Forelimb muscle (tissue), 1 donor: ENCODE measurements at regions not wholly inside any gene's neighbourhood (a gene's known extent, or its start where the extent isn't known, plus 50 kb on each side); places are given as distances from the start of the nearest gene placed in this dataset.
"Not testable (repeated sequence)": the region's sequence is repeated elsewhere in the genome, so short reads cannot be mapped to it uniquely, and the experiment has no call there.

Experiments used
- DNase-seq: peaks from one replicate; pipeline ENCODE4 v3.0.0-alpha.2; 2013; ENCODE audit warnings: low read depth

- no peak for DNase-seq
These were observed 220.3 kb upstream of the AGTR1 start for GRCh38 chr3:148477375-148477774.

DNA sequence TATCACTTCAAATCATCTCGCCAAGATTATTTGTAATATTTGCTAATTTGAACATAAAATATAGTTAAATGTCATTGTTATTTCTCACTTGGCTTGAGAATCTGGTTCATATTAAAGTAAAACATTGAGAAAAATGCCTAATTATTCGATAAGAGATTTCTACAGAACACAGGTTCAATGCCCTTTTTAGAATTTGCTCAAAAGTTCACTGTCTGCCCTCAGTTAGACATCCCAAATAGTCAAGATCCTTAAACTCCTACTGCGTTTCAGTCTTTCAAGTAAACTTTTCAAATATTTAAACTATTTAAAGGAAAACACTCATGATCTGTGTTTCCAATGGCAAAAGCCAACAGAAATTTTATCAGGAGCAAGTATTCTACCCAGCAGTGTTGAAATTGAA, 204.1 kb upstream of the AGTR1 start:
- DNase-seq: no peak

DNA sequence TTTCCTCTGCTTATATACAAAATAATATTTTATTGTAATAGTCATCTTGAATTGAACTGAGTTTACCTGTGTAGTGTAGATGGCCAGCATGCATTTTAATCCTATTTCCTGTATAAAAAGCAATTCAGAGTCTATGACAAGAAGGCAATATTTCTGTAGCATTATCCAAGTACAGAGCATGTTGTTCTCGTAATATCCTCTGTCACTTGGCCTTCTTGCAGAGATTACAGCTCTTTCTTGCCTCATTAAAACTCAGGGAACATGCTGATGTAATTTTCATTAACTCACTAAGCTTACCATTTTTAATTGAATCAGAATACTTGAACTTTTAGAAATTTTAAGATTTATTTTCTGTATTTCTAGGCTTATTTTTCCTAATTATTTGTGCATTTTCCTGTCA, 203.3 kb upstream of the AGTR1 start:
- DNase-seq: no peak

GRCh38 chr3:148500881-148501280, 196.8 kb upstream of the AGTR1 start:
- DNase-seq: no peak

GRCh38 chr3:148510116-148510515, 187.6 kb upstream of the AGTR1 start:
- DNase-seq: peak; percentile 60

- DNase-seq: peak; percentile 32
These were observed 187.1 kb upstream of the AGTR1 start for GRCh38 chr3:148510561-148510960.

DNA sequence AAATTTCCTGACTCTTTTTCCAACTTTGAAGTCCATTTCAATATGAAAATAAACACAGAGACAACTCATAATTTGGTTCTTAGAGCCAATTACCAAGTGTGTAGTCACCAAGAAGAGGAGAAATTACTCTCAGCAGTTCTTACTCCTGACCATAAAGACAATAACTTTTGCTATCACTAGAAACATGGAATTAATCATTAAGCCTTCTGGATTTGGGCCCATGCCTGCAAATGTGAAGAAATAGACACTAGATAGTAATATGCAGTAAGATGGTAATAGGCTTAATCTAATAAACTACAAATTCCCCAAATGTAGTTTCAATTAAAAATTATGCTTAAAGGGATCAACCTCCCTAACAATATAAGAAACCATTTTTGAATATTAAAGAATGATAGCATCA, 185.1 kb upstream of the AGTR1 start:
- DNase-seq: no peak

- no peak for DNase-seq
These were observed 184.6 kb upstream of the AGTR1 start for GRCh38 chr3:148513096-148513543.

- no peak for DNase-seq
These were observed 179.2 kb upstream of the AGTR1 start for GRCh38 chr3:148518520-148518919.

DNA sequence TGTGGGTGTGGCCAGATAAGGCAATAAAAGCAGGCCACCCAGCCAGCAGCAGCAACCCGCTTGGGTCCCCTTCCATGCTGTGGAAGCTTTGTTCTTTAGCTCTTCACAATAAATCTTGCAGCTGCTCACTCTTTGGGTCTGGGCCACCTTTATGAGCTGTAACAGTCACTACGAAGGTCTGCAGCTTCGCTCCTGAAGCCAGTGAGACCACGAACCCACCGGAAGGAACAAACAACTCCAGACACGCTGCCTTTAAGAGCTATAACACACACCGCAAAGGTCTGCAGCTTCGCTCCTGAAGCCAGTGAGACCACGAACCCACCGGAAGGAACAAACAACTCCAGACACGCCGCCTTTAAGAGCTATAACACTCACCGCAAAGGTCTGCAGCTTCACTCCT, 172.1 kb upstream of the AGTR1 start:
- not testable (repeated sequence) for DNase-seq

- DNase-seq: no peak
These were observed 169.7 kb upstream of the AGTR1 start for GRCh38 chr3:148528024-148528423.

GRCh38 chr3:148531836-148532235, 165.9 kb upstream of the AGTR1 start:
- DNase-seq: no peak

- DNase-seq: no peak
These were observed 165.4 kb upstream of the AGTR1 start for GRCh38 chr3:148532326-148532725.

GRCh38 chr3:148532774-148533173, 164.9 kb upstream of the AGTR1 start:
- DNase-seq: no peak

GRCh38 chr3:148534089-148534988, 163.4 kb upstream of the AGTR1 start:
- no peak for DNase-seq

DNA sequence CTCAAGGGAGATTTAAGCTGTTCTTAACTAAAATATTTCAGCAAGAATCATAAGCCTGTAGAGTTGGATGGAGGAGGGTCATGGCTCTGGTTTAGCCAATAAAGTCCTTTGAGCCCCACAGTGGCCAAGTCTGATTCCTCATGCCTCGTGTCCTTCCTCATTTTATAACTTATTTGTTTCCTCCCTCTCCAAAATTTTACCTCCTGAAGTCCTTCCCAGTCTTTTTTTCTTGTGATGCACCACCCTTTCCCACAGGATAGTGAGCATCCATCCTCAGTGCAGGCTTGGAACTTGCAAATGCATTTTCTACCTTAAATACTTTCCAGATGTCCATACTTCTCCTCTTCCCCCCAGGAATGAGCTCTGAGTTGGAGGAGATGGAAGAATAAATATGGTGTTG, 162.7 kb upstream of the AGTR1 start:
- peak; percentile 62 for DNase-seq

DNA sequence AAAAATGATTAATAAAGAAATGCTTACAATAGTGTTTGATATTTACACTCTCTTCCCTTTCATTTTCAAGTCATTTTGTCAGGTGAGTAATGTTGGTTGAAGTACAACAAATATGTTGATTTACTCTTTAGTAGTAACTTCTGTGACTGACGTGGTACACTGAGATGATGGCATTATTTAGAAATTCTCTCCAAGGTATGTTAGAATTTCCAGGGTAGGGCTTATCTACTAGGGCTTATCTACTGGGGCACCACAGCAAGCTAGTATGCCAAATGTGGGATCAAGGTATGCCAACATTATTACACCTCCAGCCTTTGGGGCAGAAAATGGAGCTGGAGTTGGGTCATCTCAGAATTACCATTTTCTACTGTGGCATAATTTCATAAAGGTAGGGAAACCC, 157.4 kb upstream of the AGTR1 start:
- no peak for DNase-seq

- DNase-seq: no peak
These were observed 156.9 kb upstream of the AGTR1 start for GRCh38 chr3:148540851-148541250.

- no peak for DNase-seq
These were observed 150.7 kb upstream of the AGTR1 start for GRCh38 chr3:148546959-148547358.

GRCh38 chr3:148551767-148552260, 145.9 kb upstream of the AGTR1 start:
- DNase-seq: no peak

GRCh38 chr3:148554367-148554766, 143.3 kb upstream of the AGTR1 start:
- DNase-seq: no peak

DNA sequence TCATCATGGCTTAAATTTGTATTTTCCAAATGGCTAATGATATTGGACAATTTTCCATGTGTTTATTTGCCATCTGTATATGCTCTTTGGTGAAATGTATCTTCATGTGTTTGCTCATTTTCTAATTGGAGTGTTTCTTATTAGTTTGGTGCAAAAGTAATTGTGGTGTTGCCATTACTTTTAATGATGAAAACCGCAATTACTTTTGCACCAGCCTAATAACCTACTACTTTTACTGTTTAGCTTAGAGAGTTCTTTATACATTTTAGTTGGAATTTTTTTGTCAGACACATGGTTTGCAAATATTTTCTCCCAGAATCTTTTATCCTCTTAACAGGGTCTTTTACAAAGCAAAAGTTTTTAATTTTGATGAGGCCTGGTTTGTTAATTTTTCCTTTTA, 141.0 kb upstream of the AGTR1 start:
- DNase-seq: no peak

DNA sequence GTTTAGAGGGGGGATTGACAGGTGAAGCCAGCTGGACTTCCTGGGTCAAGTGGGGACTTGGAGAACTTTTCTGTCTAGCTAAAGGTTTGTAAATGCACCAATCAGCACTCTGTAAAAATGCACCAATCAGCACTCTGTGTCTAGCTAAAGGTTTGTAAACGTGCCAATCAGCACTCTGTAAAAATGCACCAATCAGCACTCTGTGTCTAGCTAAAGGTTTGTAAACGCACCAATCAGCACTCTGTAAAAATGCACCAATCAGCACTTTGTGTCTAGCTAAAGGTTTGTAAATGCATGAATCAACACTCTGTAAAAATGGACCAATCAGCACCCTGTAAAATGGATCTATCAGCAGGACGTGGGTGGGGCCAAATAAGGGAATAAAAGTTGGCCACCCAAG, 120.1 kb upstream of the AGTR1 start:
- DNase-seq: not testable (repeated sequence)

DNA sequence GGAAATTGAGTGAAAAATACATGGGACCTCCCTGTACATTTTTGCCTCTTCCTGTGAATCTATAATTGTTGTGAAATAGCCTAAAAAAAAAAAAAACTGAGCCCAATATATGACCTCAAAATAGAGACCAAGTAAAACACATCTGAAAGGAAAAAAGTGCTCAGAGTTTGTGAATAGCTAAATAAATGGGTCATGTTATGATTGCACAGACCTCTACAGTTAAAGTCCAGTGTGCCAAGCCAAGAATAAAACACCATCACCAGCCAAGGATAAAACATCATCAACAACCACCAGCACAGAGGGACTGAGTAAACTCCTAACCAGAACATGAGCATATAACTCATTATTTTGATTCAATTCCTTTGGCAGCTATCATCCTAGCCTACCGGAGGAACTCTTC, 115.6 kb upstream of the AGTR1 start:
- no peak for DNase-seq
